Uterus (tissue), 2 donors: ENCODE measurements at regions not wholly inside any gene's neighbourhood (a gene's known extent, or its start where the extent isn't known, plus 50 kb on each side); places are given as distances from the start of the nearest gene placed in this dataset.

ENCODE experiments used
- POLR2A ChIP-seq, 2 donors: fragments of 450-650 bp; IDR thresholded peaks; one replicate each; pipeline ENCODE4 v1.6.1; 2016; ENCODE audit warnings: antibody characterized with exemption in 2 of 2, mild to moderate bottlenecking in 1 of 2, moderate library complexity in 1 of 2
- TF ChIP-seq, protein P1 (sequence below), 4 experiments: fragments of 200-600 bp in 2 of 4; fragments of 450-650 bp in 2 of 4; sonication (generic) in 2 of 4; IDR thresholded peaks; one replicate each; pipeline ENCODE4 v1.5.1; 2016 to 2019; ENCODE audit warnings: antibody characterized with exemption in 4 of 4, mild to moderate bottlenecking in 2 of 4, moderate library complexity in 1 of 4

- TF ChIP-seq, protein P1, sequence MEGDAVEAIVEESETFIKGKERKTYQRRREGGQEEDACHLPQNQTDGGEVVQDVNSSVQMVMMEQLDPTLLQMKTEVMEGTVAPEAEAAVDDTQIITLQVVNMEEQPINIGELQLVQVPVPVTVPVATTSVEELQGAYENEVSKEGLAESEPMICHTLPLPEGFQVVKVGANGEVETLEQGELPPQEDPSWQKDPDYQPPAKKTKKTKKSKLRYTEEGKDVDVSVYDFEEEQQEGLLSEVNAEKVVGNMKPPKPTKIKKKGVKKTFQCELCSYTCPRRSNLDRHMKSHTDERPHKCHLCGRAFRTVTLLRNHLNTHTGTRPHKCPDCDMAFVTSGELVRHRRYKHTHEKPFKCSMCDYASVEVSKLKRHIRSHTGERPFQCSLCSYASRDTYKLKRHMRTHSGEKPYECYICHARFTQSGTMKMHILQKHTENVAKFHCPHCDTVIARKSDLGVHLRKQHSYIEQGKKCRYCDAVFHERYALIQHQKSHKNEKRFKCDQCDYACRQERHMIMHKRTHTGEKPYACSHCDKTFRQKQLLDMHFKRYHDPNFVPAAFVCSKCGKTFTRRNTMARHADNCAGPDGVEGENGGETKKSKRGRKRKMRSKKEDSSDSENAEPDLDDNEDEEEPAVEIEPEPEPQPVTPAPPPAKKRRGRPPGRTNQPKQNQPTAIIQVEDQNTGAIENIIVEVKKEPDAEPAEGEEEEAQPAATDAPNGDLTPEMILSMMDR (IDR thresholded peaks at IDR 0.05): no peak
- TF ChIP-seq POLR2A (IDR thresholded peaks at IDR 0.05): no peak
These were observed 401.6 kb downstream of the BRD1 start for GRCh38 chr22:49426098-49426497.
